ENCODE measurements at regions not wholly inside any gene's neighbourhood (a gene's known extent, or its start where the extent isn't known, plus 50 kb on each side); places are given as distances from the start of the nearest gene placed in this dataset.

DNA sequence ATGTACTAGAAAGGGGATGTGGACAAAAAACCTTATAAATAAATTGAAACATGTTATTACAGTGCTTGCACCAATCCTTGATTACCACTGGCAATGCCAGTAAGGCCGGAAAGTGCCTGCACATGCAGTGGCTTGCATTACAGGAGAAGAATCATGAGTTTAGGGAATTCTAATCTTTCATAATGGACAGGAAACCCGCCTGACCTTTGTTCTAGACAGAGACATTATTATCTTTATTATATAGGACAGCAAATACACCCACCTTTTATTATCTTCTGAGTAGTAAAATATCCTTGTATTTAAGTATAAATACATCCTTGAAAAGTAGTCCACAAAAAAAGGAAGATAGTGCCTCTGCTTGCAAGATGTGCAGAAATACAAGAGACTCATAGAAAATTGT lies 379.9 kb upstream of the LCORL start:
- no peak for DNase-seq (ENCODE audit: low read depth)

GRCh38 chr4:18398661-18399060 lies 377.1 kb upstream of the LCORL start:
- no peak for DNase-seq (ENCODE audit: low read depth)

DNA sequence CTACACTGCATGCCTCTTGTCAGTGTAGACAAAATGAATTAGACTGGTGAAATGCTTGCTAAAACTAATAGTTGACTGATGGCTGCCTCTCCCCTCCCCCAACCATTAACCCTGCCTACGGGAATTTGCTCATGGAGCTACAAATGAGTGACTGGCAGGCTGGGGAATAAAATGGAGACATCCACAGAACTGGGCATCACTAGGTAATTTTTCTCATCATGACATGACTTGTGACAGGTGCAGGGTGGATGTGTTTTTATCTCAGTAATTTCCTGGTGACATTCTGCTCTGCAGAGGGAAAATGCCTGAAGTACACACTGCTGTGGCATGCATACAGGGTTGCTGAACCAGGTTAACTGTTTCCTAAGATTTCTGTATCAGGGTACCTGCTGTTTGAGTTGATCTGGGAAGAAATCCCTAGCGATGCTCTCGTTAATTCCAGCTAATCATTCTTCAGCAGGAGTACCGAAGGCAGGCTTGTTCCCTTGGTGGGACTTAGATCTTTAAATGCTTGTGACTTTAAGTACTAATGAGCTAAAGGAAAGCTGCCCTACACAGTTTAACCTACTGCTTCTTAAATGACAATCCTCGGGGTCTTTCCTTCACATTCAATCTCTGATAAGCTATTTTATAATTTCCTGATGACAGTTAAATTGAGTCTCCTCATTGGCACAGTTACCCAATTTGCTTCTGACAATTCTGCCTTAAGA lies 376.3 kb upstream of the LCORL start:
- DNase-seq (ENCODE audit: low read depth) = no peak

DNA sequence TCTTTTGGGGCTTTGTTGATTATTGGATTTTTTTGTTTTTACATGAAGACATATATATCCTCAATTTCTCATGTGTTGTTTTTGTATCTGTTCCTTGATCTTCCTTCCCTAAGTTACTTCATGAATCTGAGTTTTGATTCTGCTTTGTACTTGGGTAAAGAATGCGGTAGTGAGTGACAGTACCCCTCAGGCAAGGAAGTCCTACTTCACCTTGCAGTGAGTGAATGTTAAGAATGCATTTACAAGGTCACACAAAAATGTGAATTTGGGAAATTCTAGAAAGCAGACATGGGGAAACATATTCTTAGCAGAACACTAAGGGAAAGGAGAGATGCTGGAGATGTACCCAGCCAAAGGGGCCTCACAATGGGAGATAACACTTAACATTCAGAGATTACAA lies 373.1 kb upstream of the LCORL start:
- DNase-seq (ENCODE audit: low read depth) = no peak

DNA sequence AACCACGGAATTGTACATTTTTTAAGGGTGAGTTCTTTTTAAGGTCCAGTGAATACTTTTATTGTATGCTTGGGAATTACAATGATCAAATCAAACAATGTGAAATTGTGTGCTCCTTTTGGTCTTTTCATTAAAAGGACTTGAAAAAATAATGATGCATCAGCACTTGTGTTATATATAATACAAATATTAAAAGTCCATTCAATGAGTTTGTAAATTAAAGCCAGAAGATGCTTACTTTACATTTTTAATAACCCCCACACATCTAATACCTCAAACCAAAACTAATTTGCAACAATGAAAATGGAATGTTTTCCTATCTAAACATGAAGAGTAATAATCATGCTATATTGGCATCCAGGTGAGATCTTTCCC lies 369.8 kb upstream of the LCORL start:
- DNase-seq (ENCODE audit: low read depth) = no peak

- no peak for DNase-seq (ENCODE audit: low read depth)
Measured at GRCh38 chr4:18390655-18391353, 369.2 kb upstream of the LCORL start.

DNA sequence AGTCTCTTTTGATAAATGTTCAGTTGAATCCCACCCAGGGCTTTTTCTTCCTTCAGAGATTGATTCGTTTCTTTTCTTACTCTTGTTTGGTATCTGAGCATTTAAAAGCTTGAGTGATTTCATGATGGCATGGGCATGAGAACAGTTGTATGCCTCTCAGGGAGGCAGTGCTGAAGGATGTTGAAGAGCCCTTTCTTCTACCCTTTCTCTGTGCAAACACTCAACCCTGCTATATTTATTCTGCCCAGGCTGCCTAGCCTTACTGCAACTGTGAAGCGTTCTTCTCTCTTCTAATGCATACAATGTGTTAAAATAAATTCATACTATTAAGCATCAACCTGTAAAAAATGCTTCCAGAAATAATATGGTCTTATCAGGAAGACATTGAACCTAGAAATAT lies 367.6 kb upstream of the LCORL start:
- DNase-seq (ENCODE audit: low read depth) = no peak

DNA sequence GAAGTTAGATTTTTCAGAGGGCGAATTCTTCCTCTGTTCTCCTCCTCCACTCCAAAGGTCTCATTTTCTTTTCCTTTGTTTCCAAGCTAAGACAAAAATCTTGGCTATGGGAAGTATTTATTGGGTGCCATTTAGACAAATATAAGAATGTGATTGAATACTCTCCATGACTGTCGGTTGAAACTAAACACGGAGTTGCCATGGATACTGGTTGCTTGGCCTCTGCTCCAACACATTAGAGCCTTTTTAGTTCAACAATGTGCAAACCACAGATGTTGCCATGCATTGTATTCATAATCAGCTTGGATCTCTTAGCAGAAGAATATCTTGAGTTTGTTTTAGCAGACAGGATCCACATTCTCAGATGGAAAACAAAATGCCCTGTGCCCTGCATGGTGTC lies 366.5 kb upstream of the LCORL start:
- DNase-seq (ENCODE audit: low read depth) = no peak

DNA sequence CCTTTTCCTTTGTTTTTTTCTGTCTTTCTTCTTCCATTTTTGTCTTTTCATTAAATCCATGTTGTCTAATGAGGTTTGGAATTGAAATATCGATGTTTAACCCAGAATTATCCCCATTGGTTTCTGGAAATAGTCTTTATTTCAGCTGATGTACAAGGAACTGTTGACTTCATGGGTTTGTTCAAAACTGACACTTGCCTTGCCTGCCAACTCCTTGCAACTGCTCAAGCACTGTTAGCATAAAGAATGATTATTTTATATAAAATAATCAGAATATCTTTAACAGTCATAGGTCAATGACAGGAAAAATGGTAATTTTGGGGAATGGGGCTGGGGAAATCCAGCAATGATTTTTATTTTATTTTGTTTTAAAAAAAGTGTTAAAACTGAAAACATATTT lies 359.6 kb upstream of the LCORL start:
- no peak for DNase-seq (ENCODE audit: low read depth)

DNA sequence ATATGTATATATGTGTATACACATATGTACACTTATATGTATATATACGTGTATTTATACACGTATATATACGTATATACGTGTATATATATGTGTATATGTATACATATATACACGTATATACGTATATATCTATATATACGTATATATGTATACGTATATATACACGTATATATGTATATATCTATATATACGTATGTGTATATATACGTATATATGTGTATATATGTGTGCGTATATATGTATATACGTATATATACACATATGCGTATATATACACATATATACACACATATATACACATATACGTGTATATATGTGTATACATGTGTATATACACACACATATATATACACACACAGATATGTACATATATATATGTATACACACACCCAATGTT lies 348.0 kb upstream of the LCORL start:
- no peak for DNase-seq (ENCODE audit: low read depth)

DNA sequence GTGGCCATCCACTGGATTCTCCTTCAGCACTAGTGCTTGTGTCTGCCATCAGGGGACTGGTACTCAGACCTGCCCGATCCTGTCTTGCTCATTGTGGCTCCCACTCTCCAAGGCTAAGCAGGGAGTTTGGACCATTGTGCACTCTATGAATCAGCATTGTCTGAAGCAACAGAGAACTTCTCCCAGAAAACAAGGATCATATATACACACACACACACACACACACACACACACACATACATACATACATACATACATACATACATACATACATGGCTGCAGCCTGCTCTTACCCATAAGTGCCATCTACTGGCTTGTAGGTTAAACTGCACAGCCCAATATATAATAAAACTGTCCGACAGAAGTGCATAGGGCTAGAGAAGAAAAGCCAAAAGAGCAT lies 345.3 kb upstream of the LCORL start:
- no peak for DNase-seq (ENCODE audit: low read depth)

DNA sequence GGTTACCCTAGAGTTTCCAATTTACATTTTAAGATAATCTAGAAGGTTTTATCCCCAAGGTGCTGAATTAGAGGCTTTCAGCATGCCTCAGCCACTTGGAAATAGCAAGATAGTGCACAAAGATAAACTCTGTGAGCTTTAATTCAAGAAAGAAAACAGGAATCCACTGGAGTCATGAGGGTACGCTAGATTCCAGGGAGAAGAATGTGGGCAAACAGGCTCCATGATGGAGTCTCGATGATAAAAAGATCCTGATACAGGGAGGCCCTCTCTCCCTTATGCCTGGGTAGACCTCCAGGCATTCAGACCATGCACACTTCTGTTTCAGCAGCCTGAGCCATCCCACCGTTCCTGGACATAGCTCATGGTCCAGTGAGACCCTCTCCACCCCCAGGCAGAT lies 344.6 kb upstream of the LCORL start:
- DNase-seq (ENCODE audit: low read depth) = no peak

GRCh38 chr4:18343581-18343980 lies 322.0 kb upstream of the LCORL start:
- DNase-seq (ENCODE audit: low read depth) = no peak

- DNase-seq (ENCODE audit: low read depth) = no peak
Measured at GRCh38 chr4:18342847-18343246, 321.3 kb upstream of the LCORL start.

- no peak for DNase-seq (ENCODE audit: low read depth)
Measured at GRCh38 chr4:18321956-18322530, 300.5 kb upstream of the LCORL start.

DNA sequence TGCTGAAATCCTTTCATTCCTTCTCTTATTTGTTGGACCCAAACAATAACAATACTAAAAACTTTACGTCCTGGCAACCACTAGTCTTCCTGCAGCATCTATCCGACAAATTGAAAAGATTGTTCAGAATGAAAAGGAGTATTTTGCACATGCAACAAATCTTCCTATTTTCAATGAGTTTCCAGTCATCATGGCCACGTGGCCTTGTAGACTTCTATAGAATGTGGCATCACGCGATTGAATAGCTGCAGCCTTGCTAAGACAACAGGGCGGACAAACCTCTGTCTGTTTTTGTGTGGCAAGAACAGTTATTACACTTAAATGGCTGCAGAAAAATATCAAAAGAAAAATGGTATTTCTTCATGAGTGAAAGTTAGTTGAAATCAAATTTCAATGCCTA lies 297.9 kb upstream of the LCORL start:
- DNase-seq (ENCODE audit: low read depth) = no peak

GRCh38 chr4:18318682-18319388 lies 297.3 kb upstream of the LCORL start:
- DNase-seq (ENCODE audit: low read depth) = no peak

DNA sequence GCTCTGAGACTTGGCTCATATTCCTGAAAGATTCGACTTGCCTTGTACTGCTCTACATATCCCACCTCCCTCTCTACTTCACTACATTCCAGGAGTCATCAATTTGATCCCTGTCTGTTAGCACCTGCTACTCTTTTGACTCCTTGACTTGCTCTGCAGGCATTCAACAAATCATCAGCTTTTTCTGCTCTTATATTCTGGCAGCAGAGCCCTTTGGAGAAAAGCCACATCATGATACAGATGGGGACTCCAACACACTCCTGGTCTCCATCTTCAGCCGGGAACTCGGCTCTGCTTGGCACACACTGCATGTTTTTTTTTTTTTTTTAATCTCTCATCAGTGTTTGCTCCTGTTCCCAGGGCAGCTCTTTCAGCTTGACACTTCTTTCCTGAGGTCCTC lies 293.2 kb upstream of the LCORL start:
- no peak for DNase-seq (ENCODE audit: low read depth)

GRCh38 chr4:18297684-18298083 lies 276.1 kb upstream of the LCORL start:
- DNase-seq (ENCODE audit: low read depth) = no peak

- DNase-seq (ENCODE audit: low read depth) = no peak
Measured at GRCh38 chr4:18296411-18296810, 274.9 kb upstream of the LCORL start.

- no peak for DNase-seq (ENCODE audit: low read depth)
Measured at GRCh38 chr4:18294846-18295245, 273.3 kb upstream of the LCORL start.

- no peak for DNase-seq (ENCODE audit: low read depth)
Measured at GRCh38 chr4:18294021-18294420, 272.5 kb upstream of the LCORL start.

- DNase-seq (ENCODE audit: low read depth) = no peak
Measured at GRCh38 chr4:18292411-18292810, 270.9 kb upstream of the LCORL start.

Measured in Daoy (cell line).